SU-DHL-6 (cell line): ENCODE measurements at regions not wholly inside any gene's neighbourhood (a gene's known extent, or its start where the extent isn't known, plus 50 kb on each side); places are given as distances from the start of the nearest gene placed in this dataset.

Source experiments
- H2AFZ ChIP-seq: fragments of 200-600 bp; sonication (generic); 2 replicates; pipeline ENCODE4 v1.6.1; 2014; ENCODE audit warnings: low read depth, mild to moderate bottlenecking, moderate library complexity, mixed read lengths, antibody characterized with exemption, low read length; ENCODE audit not compliant: severe bottlenecking
- H3F3A ChIP-seq: fragments of 200-600 bp; shearing (Covaris generic); 2 replicates; pipeline ENCODE4 v1.6.0; 2016; ENCODE audit warnings: antibody characterized with exemption, mild to moderate bottlenecking; ENCODE audit not compliant: insufficient read depth
- H3K27ac ChIP-seq: fragments of 200-600 bp; sonication (generic); 2 replicates; pipeline ENCODE4 v1.5.1; 2016; ENCODE audit warnings: low read depth, mild to moderate bottlenecking, low read length, moderate library complexity, mixed read lengths
- H3K27me3 ChIP-seq: fragments of 200-600 bp; sonication (generic), shearing (Covaris generic); 2 replicates; pipeline ENCODE4 v1.6.0; 2014; ENCODE audit warnings: mild to moderate bottlenecking, low read length
- H3K36me3 ChIP-seq: fragments of 200-600 bp; sonication (generic); 2 replicates; pipeline ENCODE4 v1.6.1; 2014; ENCODE audit warnings: mild to moderate bottlenecking, low read length, mixed read lengths
- H3K4me2 ChIP-seq: fragments of 300-600, 200-600 bp; shearing (Covaris generic), sonication (generic); 2 replicates; pipeline ENCODE4 v1.6.0; 2014; ENCODE audit warnings: low read length, low read depth, mild to moderate bottlenecking; ENCODE audit not compliant: poor library complexity, severe bottlenecking
- H3K4me3 ChIP-seq: fragments of 200-600 bp; sonication (generic); 2 replicates; pipeline ENCODE4 v1.5.1; 2014; ENCODE audit warnings: antibody characterized with exemption, low read length, mild to moderate bottlenecking, mixed read lengths; ENCODE audit not compliant: insufficient read depth, poor library complexity, severe bottlenecking
- H3K79me2 ChIP-seq: fragments of 200-600 bp; sonication (generic); 2 replicates; pipeline ENCODE4 v1.6.1; 2014; ENCODE audit warnings: mild to moderate bottlenecking, low read length, moderate library complexity; ENCODE audit not compliant: insufficient read depth
- H3K9ac ChIP-seq: fragments of 200-600 bp; sonication (generic); 2 replicates; pipeline ENCODE4 v1.7.0; 2014; ENCODE audit warnings: mild to moderate bottlenecking, low read length
- H3K9me2 ChIP-seq: fragments of 200-600 bp; sonication (generic); replicated peaks from 2 replicates; pipeline ENCODE4 v1.6.1; 2014; ENCODE audit warnings: low read length; ENCODE audit not compliant: insufficient read depth
- H3K9me3 ChIP-seq: fragments of 200-600 bp; sonication (generic); 2 replicates; pipeline ENCODE4 v1.6.1; 2014; ENCODE audit warnings: low read length, mixed read lengths; ENCODE audit not compliant: insufficient read depth
- H4K20me1 ChIP-seq: fragments of 200-600 bp; sonication (generic); 2 replicates; pipeline ENCODE4 v1.6.1; 2014; ENCODE audit warnings: low read depth, mild to moderate bottlenecking, antibody characterized with exemption, low read length, moderate library complexity, mixed read lengths
- CTCF ChIP-seq: fragments of 200-600 bp; sonication (generic); IDR thresholded peaks from one replicate; pipeline ENCODE4 v1.5.1; 2017; ENCODE audit warnings: antibody characterized with exemption, mild to moderate bottlenecking, low read length, moderate library complexity; ENCODE audit not compliant: insufficient read depth, poor library complexity, severe bottlenecking
- EZH2phosphoT487 ChIP-seq: fragments of 200-600 bp; sonication (generic), shearing (Covaris generic); conservative IDR thresholded peaks from 2 replicates; pipeline ENCODE4 v1.6.1; 2018; ENCODE audit warnings: mild to moderate bottlenecking, antibody characterized with exemption, low read length, moderate library complexity, mixed read lengths

- Histone ChIP-seq H3K36me3 (no peaks in the 10 kb centered on the region), H3K9me3 (no peaks in the 10 kb centered on the region), H3K9me2 (no peaks in the 10 kb centered on the region), H3K79me2 (no peaks in the 10 kb centered on the region), H3K4me2 (no peak overlapping the region), H2AFZ (no peak overlapping the region), H3K4me3 (no peak overlapping the region), H3K27me3 (no peaks in the 10 kb centered on the region), H3K27ac (no peak overlapping the region), H3K9ac (no peak overlapping the region), H3F3A (no peaks in the 10 kb centered on the region), H4K20me1 (no peaks in the 10 kb centered on the region)
- TF ChIP-seq CTCF (no peak), EZH2phosphoT487 (no peak)
Measured at GRCh38 chr2:181397331-181397730, 59.9 kb upstream of the ITGA4 start.

- no peaks in the 10 kb centered on the region for H4K20me1 ChIP-seq
- no peaks in the 10 kb centered on the region for H3K79me2 ChIP-seq
- no peak overlapping the region for H3K27ac ChIP-seq
- no peak overlapping the region for H3K4me2 ChIP-seq
- TF ChIP-seq EZH2phosphoT487 (no peak), CTCF (no peak)
- no peaks in the 10 kb centered on the region for H3K9me3 ChIP-seq
- no peak overlapping the region for H3K4me3 ChIP-seq
- H2AFZ ChIP-seq = no peak overlapping the region
- H3K9ac ChIP-seq = no peak overlapping the region
- H3K9me2 ChIP-seq = no peaks in the 10 kb centered on the region
- no peaks in the 10 kb centered on the region for H3K27me3 ChIP-seq
- no peaks in the 10 kb centered on the region for H3K36me3 ChIP-seq
- H3F3A ChIP-seq = no peaks in the 10 kb centered on the region
Measured at GRCh38 chr2:181398000-181398399, 59.2 kb upstream of the ITGA4 start.

- no peaks in the 10 kb centered on the region for H3K36me3 ChIP-seq
- H3K4me3 ChIP-seq = no peak overlapping the region
- no peaks in the 10 kb centered on the region for H4K20me1 ChIP-seq
- no peak for TF ChIP-seq EZH2phosphoT487
- TF ChIP-seq CTCF = no peak
- no peak overlapping the region for H3K27ac ChIP-seq
- no peak overlapping the region for H3K9ac ChIP-seq
- H2AFZ ChIP-seq = no peak overlapping the region
- no peak overlapping the region for H3K4me2 ChIP-seq
- no peaks in the 10 kb centered on the region for H3K79me2 ChIP-seq
- H3K9me2 ChIP-seq = no peaks in the 10 kb centered on the region
- H3K27me3 ChIP-seq = no peaks in the 10 kb centered on the region
- H3K9me3 ChIP-seq = no peaks in the 10 kb centered on the region
- H3F3A ChIP-seq = no peaks in the 10 kb centered on the region
Measured at GRCh38 chr2:181399027-181399426, 58.2 kb upstream of the ITGA4 start.

GRCh38 chr2:181404472-181404871 is 52.7 kb upstream of the ITGA4 start:
- Histone ChIP-seq H4K20me1 (no peaks in the 10 kb centered on the region), H3K9ac (no peak overlapping the region), H3K9me2 (no peaks in the 10 kb centered on the region), H3K79me2 (no peaks in the 10 kb centered on the region), H3K36me3 (no peaks in the 10 kb centered on the region), H2AFZ (no peak overlapping the region), H3K27me3 (no peaks in the 10 kb centered on the region), H3K4me3 (no peak overlapping the region), H3K4me2 (no peak overlapping the region), H3K27ac (no peak overlapping the region), H3K9me3 (no peaks in the 10 kb centered on the region), H3F3A (no peaks in the 10 kb centered on the region)
- TF ChIP-seq EZH2phosphoT487 (no peak), CTCF (no peak)
